BJ (cell line): ENCODE measurements at regions not wholly inside any gene's neighbourhood (a gene's known extent, or its start where the extent isn't known, plus 50 kb on each side); places are given as distances from the start of the nearest gene placed in this dataset.

Experiments used
- CTCF ChIA-PET: fragments of 350-600 bp; formaldehyde crosslinking; extraction: SDS; loops from one replicate; lab custom pipeline; 2021; ENCODE audit warnings: antibody characterized with exemption, inconsistent platforms; lab: Yijun Ruan, JAX
- POLR2A ChIA-PET: fragments of 300-600 bp; sonication (Branson Sonifier 250); formaldehyde crosslinking; extraction: SDS; loops from one replicate; lab custom pipeline; 2021; ENCODE audit warnings: antibody characterized with exemption; lab: Charles Lee
- DNase-seq: peaks from one replicate; pipeline ENCODE4 v3.0.0-alpha.2; 2011; ENCODE audit warnings: low read depth
- H3K27me3 ChIP-seq: 2 replicates; pipeline ENCODE4 v1.6.0; 2011; ENCODE audit warnings: low read length; ENCODE audit not compliant: control insufficient read depth, insufficient read depth
- H3K36me3 ChIP-seq: 2 replicates; pipeline ENCODE4 v1.5.1; 2011; ENCODE audit warnings: low read length; ENCODE audit not compliant: control insufficient read depth, insufficient read depth
- H3K4me3 ChIP-seq: 2 replicates; pipeline ENCODE4 v1.5.1; 2011; ENCODE audit warnings: low read depth, mild to moderate bottlenecking, control low read depth, low read length
- TF ChIP-seq, protein P1 (sequence below): IDR thresholded peaks from 2 replicates; pipeline ENCODE4 v1.5.1; 2011; ENCODE audit warnings: low read depth, mild to moderate bottlenecking, control low read depth, inconsistent platforms, low read length, moderate library complexity; ENCODE audit not compliant: insufficient read depth

- Histone ChIP-seq H3K36me3 (no peaks in the 10 kb centered on the region), H3K4me3 (no peak overlapping the region), H3K27me3 (peaks cover 2% of the 10 kb centered on the region; the same call in 1 of the 2 replicates)
- TF ChIP-seq, protein P1, sequence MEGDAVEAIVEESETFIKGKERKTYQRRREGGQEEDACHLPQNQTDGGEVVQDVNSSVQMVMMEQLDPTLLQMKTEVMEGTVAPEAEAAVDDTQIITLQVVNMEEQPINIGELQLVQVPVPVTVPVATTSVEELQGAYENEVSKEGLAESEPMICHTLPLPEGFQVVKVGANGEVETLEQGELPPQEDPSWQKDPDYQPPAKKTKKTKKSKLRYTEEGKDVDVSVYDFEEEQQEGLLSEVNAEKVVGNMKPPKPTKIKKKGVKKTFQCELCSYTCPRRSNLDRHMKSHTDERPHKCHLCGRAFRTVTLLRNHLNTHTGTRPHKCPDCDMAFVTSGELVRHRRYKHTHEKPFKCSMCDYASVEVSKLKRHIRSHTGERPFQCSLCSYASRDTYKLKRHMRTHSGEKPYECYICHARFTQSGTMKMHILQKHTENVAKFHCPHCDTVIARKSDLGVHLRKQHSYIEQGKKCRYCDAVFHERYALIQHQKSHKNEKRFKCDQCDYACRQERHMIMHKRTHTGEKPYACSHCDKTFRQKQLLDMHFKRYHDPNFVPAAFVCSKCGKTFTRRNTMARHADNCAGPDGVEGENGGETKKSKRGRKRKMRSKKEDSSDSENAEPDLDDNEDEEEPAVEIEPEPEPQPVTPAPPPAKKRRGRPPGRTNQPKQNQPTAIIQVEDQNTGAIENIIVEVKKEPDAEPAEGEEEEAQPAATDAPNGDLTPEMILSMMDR, result no peak
- DNase-seq, result no peak
- ChIA-PET POLR2A (no interaction called here), CTCF (no interaction called here)
These were observed 60.1 kb upstream of the DLX2 start for GRCh38 chr2:172162739-172163336.

DNA sequence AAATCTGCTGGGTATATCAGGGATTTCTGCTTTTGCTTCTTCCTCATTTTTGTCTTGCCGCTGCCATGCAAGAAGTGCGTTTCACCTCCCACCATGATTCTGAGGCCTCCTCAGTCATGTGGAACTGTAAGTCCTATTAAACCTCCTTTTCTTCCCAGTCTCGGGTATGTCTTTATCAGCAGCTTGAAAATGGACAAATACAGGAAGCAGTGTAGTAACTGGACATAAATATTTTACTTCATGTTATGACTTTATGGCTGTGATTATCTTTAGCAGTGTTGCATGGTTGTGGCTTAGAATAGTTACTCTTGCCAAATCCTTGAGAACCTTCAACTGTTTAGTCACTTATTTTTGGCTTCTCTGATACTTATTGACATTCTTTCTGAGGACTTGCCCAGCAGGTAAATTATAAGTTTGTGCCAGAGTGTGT lies 66.2 kb upstream of the DLX2 start:
- Histone ChIP-seq H3K36me3 (no peaks in the 10 kb centered on the region), H3K27me3 (no peaks in the 10 kb centered on the region), H3K4me3 (no peak overlapping the region)
- ChIA-PET CTCF (interaction anchor here (2.5 kb wide), 1 partner anchor 293 kb away, joined by 8 read pairs; no protein-coding TSS in a partner anchor), POLR2A (no interaction called here)
- TF ChIP-seq, protein P1, result no peak
- no peak for DNase-seq

GRCh38 chr2:172169611-172170010 lies 66.9 kb upstream of the DLX2 start:
- no peak for DNase-seq
- POLR2A ChIA-PET, result no interaction called here
- CTCF ChIA-PET, result interaction anchor here (6.9 kb wide), 1 partner anchor 293 kb away, joined by 263 read pairs; no protein-coding TSS in a partner anchor
- no peaks in the 10 kb centered on the region for H3K27me3 ChIP-seq
- TF ChIP-seq, protein P1, result no peak
- H3K36me3 ChIP-seq, result no peaks in the 10 kb centered on the region
- H3K4me3 ChIP-seq, result no peak overlapping the region

- H3K27me3 ChIP-seq, result no peaks in the 10 kb centered on the region
- H3K36me3 ChIP-seq, result no peaks in the 10 kb centered on the region
- TF ChIP-seq, protein P1, result peak; percentile 72
- CTCF ChIA-PET, result interaction anchor here (0.6 to 6.9 kb wide), 26 partner anchors 12 to 596 kb away, joined by 3 to 263 read pairs (median 3); no protein-coding TSS in a partner anchor
- no peak for DNase-seq
- H3K4me3 ChIP-seq, result peak overlapping the region; percentile 58
- POLR2A ChIA-PET, result interaction anchor here (0.6 kb wide), 1 partner anchor 288 kb away, joined by 5 read pairs; no protein-coding TSS in a partner anchor
These were observed 69.9 kb upstream of the DLX2 start for GRCh38 chr2:172172513-172173173.

DNA sequence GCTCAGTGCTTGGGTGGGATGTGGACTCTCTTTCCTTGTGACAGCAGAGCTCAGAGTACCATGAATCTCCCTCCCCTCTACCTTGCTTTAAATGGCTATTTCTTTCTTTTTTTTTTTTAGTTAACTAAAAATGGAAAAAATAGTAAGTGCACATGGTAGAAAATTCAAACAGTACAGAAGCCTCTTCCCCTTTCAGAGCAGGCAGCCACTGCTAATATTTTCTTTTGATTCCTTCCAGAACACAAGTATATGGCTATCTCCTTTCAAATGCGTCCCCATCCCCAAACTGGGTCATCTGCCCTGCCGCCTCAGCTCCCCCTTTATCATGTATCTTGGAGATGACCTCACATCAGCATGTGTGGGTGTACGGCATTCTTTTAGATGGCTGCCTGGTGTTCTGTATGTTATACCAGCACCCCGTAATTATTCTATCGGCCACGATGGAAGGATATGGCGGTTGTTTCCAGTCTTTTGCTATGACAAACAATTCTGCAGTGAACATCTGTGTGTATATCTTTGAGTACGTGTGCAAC lies 70.5 kb upstream of the DLX2 start:
- Histone ChIP-seq H3K36me3 (no peaks in the 10 kb centered on the region), H3K27me3 (no peaks in the 10 kb centered on the region), H3K4me3 (no peak overlapping the region)
- TF ChIP-seq, protein P1, result no peak
- DNase-seq, result no peak
- CTCF ChIA-PET, result interaction anchor here (0.6 to 6.9 kb wide), 18 partner anchors 12 to 491 kb away, joined by 3 to 263 read pairs (median 4); no protein-coding TSS in a partner anchor
- POLR2A ChIA-PET, result interaction anchor here (0.6 kb wide), 1 partner anchor 288 kb away, joined by 5 read pairs; no protein-coding TSS in a partner anchor
